Mesenchymal stem cell (in vitro differentiated cells and primary cell): ENCODE measurements at regions not wholly inside any gene's neighbourhood (a gene's known extent, or its start where the extent isn't known, plus 50 kb on each side); places are given as distances from the start of the nearest gene placed in this dataset.

Source experiments
- DNase-seq: peaks from one replicate; pipeline ENCODE4 v3.0.0-alpha.2; 2013
- H2AFZ ChIP-seq: one replicate; pipeline ENCODE4 v1.6.1; 2013; ENCODE audit warnings: low read depth, mild to moderate bottlenecking, control low read depth, inconsistent platforms, low read length, moderate library complexity
- H2AK5ac ChIP-seq: 2 replicates; pipeline ENCODE4 v1.6.1; 2013; ENCODE audit warnings: low read length, moderate library complexity, mild to moderate bottlenecking, inconsistent platforms; ENCODE audit not compliant: severe bottlenecking
- H2BK120ac ChIP-seq: one replicate; pipeline ENCODE4 v1.6.1; 2013; ENCODE audit warnings: low read depth, mild to moderate bottlenecking, inconsistent platforms, low read length, moderate library complexity
- H2BK12ac ChIP-seq, 2 experiments: one replicate each; pipeline ENCODE4 v1.6.1; 2013; ENCODE audit warnings: inconsistent platforms in 2 of 2, low read length in 2 of 2, mild to moderate bottlenecking in 2 of 2, moderate library complexity in 2 of 2, control low read depth in 1 of 2
- H2BK15ac ChIP-seq: one replicate; pipeline ENCODE4 v1.6.1; 2013; ENCODE audit warnings: mild to moderate bottlenecking, low read depth, inconsistent platforms; ENCODE audit not compliant: poor library complexity, severe bottlenecking
- H2BK5ac ChIP-seq: 2 replicates; pipeline ENCODE4 v1.6.1; 2013; ENCODE audit warnings: low read depth, mild to moderate bottlenecking, low read length, control low read depth, inconsistent platforms; ENCODE audit not compliant: poor library complexity, severe bottlenecking
- H3K14ac ChIP-seq, 2 experiments: one replicate each; pipeline ENCODE4 v1.6.1; 2013; ENCODE audit warnings: inconsistent platforms in 2 of 2, low read length in 2 of 2, control low read depth in 1 of 2, mild to moderate bottlenecking in 1 of 2, moderate library complexity in 1 of 2
- H3K18ac ChIP-seq, 2 experiments: one replicate each; pipeline ENCODE4 v1.6.1; 2013; ENCODE audit warnings: inconsistent platforms in 2 of 2, low read length in 2 of 2, control low read depth in 1 of 2, low read depth in 1 of 2, mild to moderate bottlenecking in 1 of 2
- H3K23ac ChIP-seq, 2 experiments: one replicate each; pipeline ENCODE4 v1.6.1; 2013; ENCODE audit warnings: inconsistent platforms in 2 of 2, low read length in 2 of 2, mild to moderate bottlenecking in 2 of 2, moderate library complexity in 2 of 2, control low read depth in 1 of 2
- H3K27ac ChIP-seq: 2 replicates; pipeline ENCODE4 v1.5.1; 2013; ENCODE audit warnings: mild to moderate bottlenecking, moderate library complexity, low read length, control low read depth, inconsistent platforms; ENCODE audit not compliant: poor library complexity, severe bottlenecking
- H3K27me3 ChIP-seq, 2 experiments: 2 replicates each; pipeline versions ENCODE4 v1.6.1 to v1.7.0; 2013; ENCODE audit warnings: low read length in 2 of 2, mild to moderate bottlenecking in 2 of 2, moderate library complexity in 2 of 2, control low read depth in 1 of 2, inconsistent platforms in 1 of 2; ENCODE audit not compliant: control insufficient read depth in 1 of 2, insufficient read depth in 1 of 2
- H3K36me3 ChIP-seq, 2 experiments: 2 replicates each; pipeline versions ENCODE4 v1.6.1 to v1.7.0; 2013; ENCODE audit warnings: low read length in 2 of 2, control low read depth in 1 of 2, inconsistent platforms in 1 of 2, low read depth in 1 of 2, mild to moderate bottlenecking in 1 of 2; ENCODE audit not compliant: insufficient read depth in 2 of 2, control insufficient read depth in 1 of 2
- H3K4ac ChIP-seq, 2 experiments: one replicate each; pipeline ENCODE4 v1.6.1; 2013; ENCODE audit warnings: inconsistent platforms in 2 of 2, low read length in 2 of 2, mild to moderate bottlenecking in 2 of 2, moderate library complexity in 2 of 2, control low read depth in 1 of 2, low read depth in 1 of 2
- H3K4me1 ChIP-seq: 2 replicates; pipeline ENCODE4 v1.6.1; 2013; ENCODE audit warnings: low read depth, low read length, control low read depth; ENCODE audit not compliant: control insufficient read depth, insufficient read depth
- H3K4me2 ChIP-seq: 2 replicates; pipeline ENCODE4 v1.6.1; 2013; ENCODE audit warnings: low read length, mild to moderate bottlenecking, inconsistent platforms; ENCODE audit not compliant: poor library complexity, severe bottlenecking
- H3K4me3 ChIP-seq, 2 experiments: 2 replicates each; pipeline versions ENCODE4 v1.5.1 to v1.7.0; 2013; ENCODE audit warnings: low read length in 2 of 2, mild to moderate bottlenecking in 2 of 2, control low read depth in 1 of 2, low read depth in 1 of 2; ENCODE audit not compliant: insufficient read depth in 1 of 2
- H3K79me1 ChIP-seq: replicated peaks from 2 replicates; pipeline ENCODE4 v1.6.1; 2013; ENCODE audit warnings: mild to moderate bottlenecking, control low read depth, low read length, inconsistent platforms; ENCODE audit not compliant: poor library complexity, severe bottlenecking
- H3K9ac ChIP-seq: 2 replicates; pipeline ENCODE4 v1.7.0; 2013; ENCODE audit warnings: mild to moderate bottlenecking, low read length, moderate library complexity
- H3K9me3 ChIP-seq: 2 replicates; pipeline ENCODE4 v1.7.0; 2013; ENCODE audit warnings: mild to moderate bottlenecking, low read length; ENCODE audit not compliant: control insufficient read depth
- H4K8ac ChIP-seq: one replicate; pipeline ENCODE4 v1.6.1; 2013; ENCODE audit warnings: inconsistent platforms, mild to moderate bottlenecking, low read length, moderate library complexity
- H4K91ac ChIP-seq: one replicate; pipeline ENCODE4 v1.6.1; 2013; ENCODE audit warnings: mild to moderate bottlenecking, low read length, inconsistent platforms
- WGBS: methylation state at CpG from one replicate; pipeline ENCODE4 v1.1.7; 2013; ENCODE audit warnings: mixed read lengths; 5-methylcytosine and 5-hydroxymethylcytosine counted together

GRCh38 chr10:8235253-8236027, 181.0 kb downstream of the GATA3 start:
- H3K4me2 ChIP-seq: no peak overlapping the region
- no peaks in the 10 kb centered on the region for H3K79me1 ChIP-seq
- H3K23ac ChIP-seq: no peak overlapping the region
- H3K9ac ChIP-seq: no peak overlapping the region
- H3K27ac ChIP-seq: no peak overlapping the region
- no peak for DNase-seq
- no peaks in the 10 kb centered on the region for H3K36me3 ChIP-seq
- WGBS: 92% methylated on average over 18 of the region's 25 CpGs
- no peak overlapping the region for H2BK120ac ChIP-seq
- H2BK15ac ChIP-seq: no peak overlapping the region
- H2AK5ac ChIP-seq: no peak overlapping the region
- no peak overlapping the region for H2AFZ ChIP-seq
- H3K4ac ChIP-seq: no peak overlapping the region
- no peak overlapping the region for H4K8ac ChIP-seq
- peaks cover 2% of the 10 kb centered on the region for H3K9me3 ChIP-seq
- no peak overlapping the region for H3K14ac ChIP-seq
- no peaks in the 10 kb centered on the region for H3K4me1 ChIP-seq
- H4K91ac ChIP-seq: no peak overlapping the region
- no peak overlapping the region for H2BK5ac ChIP-seq
- H2BK12ac ChIP-seq: no peak overlapping the region
- H3K4me3 ChIP-seq: no peak overlapping the region
- no peaks in the 10 kb centered on the region for H3K27me3 ChIP-seq
- no peak overlapping the region for H3K18ac ChIP-seq

GRCh38 chr10:8238986-8239385, 184.5 kb downstream of the GATA3 start:
- DNase-seq: no peak
- H3K4me2 ChIP-seq: no peak overlapping the region

GRCh38 chr10:8240861-8241260, 186.4 kb downstream of the GATA3 start:
- Histone ChIP-seq H2BK12ac (no peak overlapping the region), H3K23ac (no peak overlapping the region), H3K4ac (no peak overlapping the region), H2AK5ac (no peak overlapping the region), H4K91ac (no peak overlapping the region), H4K8ac (no peak overlapping the region), H3K27ac (no peak overlapping the region), H3K4me1 (no peaks in the 10 kb centered on the region), H3K4me3 (no peak overlapping the region), H3K9ac (no peak overlapping the region), H3K4me2 (no peak overlapping the region), H3K9me3 (peaks cover 2% of the 10 kb centered on the region), H3K79me1 (no peaks in the 10 kb centered on the region), H3K18ac (no peak overlapping the region), H2BK120ac (no peak overlapping the region), H3K27me3 (no peaks in the 10 kb centered on the region), H3K36me3 (no peaks in the 10 kb centered on the region), H2BK15ac (no peak overlapping the region), H2AFZ (no peak overlapping the region), H2BK5ac (no peak overlapping the region), H3K14ac (no peak overlapping the region)
- 60% methylated on average over 2 of the region's 2 CpGs for WGBS
- DNase-seq: no peak

More at GRCh38 chr10:8238986-8239385, 184.5 kb downstream of the GATA3 start:
- Histone ChIP-seq H2AFZ (no peak overlapping the region), H3K36me3 (no peaks in the 10 kb centered on the region), H3K27ac (no peak overlapping the region), H2BK5ac (no peak overlapping the region), H4K91ac (no peak overlapping the region), H3K9ac (no peak overlapping the region), H2BK12ac (no peak overlapping the region), H4K8ac (no peak overlapping the region), H2BK15ac (no peak overlapping the region), H3K18ac (no peak overlapping the region), H3K14ac (no peak overlapping the region), H2AK5ac (no peak overlapping the region), H3K79me1 (no peaks in the 10 kb centered on the region), H3K4me1 (no peaks in the 10 kb centered on the region), H2BK120ac (no peak overlapping the region), H3K4ac (no peak overlapping the region), H3K23ac (no peak overlapping the region), H3K4me3 (no peak overlapping the region), H3K27me3 (no peaks in the 10 kb centered on the region), H3K9me3 (peaks cover 2% of the 10 kb centered on the region)
- WGBS: 91% methylated on average over 7 of the region's 7 CpGs

GRCh38 chr10:8242295-8242872, 187.9 kb downstream of the GATA3 start:
- H3K9me3 ChIP-seq: peaks cover 11% of the 10 kb centered on the region
- no peak overlapping the region for H4K91ac ChIP-seq
- no peak overlapping the region for H3K4me3 ChIP-seq
- no peak overlapping the region for H3K27ac ChIP-seq
- H2BK12ac ChIP-seq: no peak overlapping the region
- no peak overlapping the region for H3K18ac ChIP-seq
- H3K4me1 ChIP-seq: no peaks in the 10 kb centered on the region
- H4K8ac ChIP-seq: no peak overlapping the region
- H3K4me2 ChIP-seq: no peak overlapping the region
- no peak for DNase-seq
- no peak overlapping the region for H2AK5ac ChIP-seq
- 87% methylated on average over 7 of the region's 8 CpGs for WGBS
- H2AFZ ChIP-seq: no peak overlapping the region
- H2BK15ac ChIP-seq: no peak overlapping the region
- no peak overlapping the region for H3K9ac ChIP-seq
- H2BK120ac ChIP-seq: no peak overlapping the region
- H3K4ac ChIP-seq: no peak overlapping the region
- no peaks in the 10 kb centered on the region for H3K27me3 ChIP-seq
- no peak overlapping the region for H3K14ac ChIP-seq
- H3K36me3 ChIP-seq: no peaks in the 10 kb centered on the region
- no peak overlapping the region for H3K23ac ChIP-seq
- no peak overlapping the region for H2BK5ac ChIP-seq
- no peaks in the 10 kb centered on the region for H3K79me1 ChIP-seq
